GM23338 (cell line): ENCODE measurements at regions not wholly inside any gene's neighbourhood (a gene's known extent, or its start where the extent isn't known, plus 50 kb on each side); places are given as distances from the start of the nearest gene placed in this dataset.

Experiments
- ATAC-seq: fragments of 200-7000 bp; cut with Tn5 transposase; 3 replicates; pipeline ENCODE4 v1.9.1; 2020
- DNase-seq: peaks from one replicate; pipeline ENCODE4 v3.0.0-alpha.2; 2015; ENCODE audit warnings: low spot score
- H2AFZ ChIP-seq: fragments of 200-600 bp; sonication (generic); 2 replicates; pipeline ENCODE4 v1.8.0; 2016; ENCODE audit warnings: antibody characterized with exemption, mild to moderate bottlenecking, moderate library complexity
- H3F3A ChIP-seq: fragments of 200-600 bp; sonication (generic); replicated peaks from 2 replicates; pipeline ENCODE4 v1.8.0; 2017; ENCODE audit warnings: antibody characterized with exemption, mixed run types, low read depth
- H3K27ac ChIP-seq: fragments of 200-600 bp; sonication (generic); 2 replicates; pipeline ENCODE4 v1.6.1; 2016; ENCODE audit warnings: low read depth
- H3K27me3 ChIP-seq: fragments of 200-600 bp; sonication (generic); 2 replicates; pipeline ENCODE4 v1.8.0; 2016; ENCODE audit warnings: mild to moderate bottlenecking, mixed run types, moderate library complexity; ENCODE audit not compliant: insufficient read depth
- H3K36me3 ChIP-seq: fragments of 200-600 bp; sonication (generic); 2 replicates; pipeline ENCODE4 v1.8.0; 2016; ENCODE audit warnings: mild to moderate bottlenecking; ENCODE audit not compliant: insufficient read depth
- H3K4me1 ChIP-seq: fragments of 200-600 bp; sonication (generic); 2 replicates; pipeline ENCODE4 v1.8.0; 2016; ENCODE audit warnings: mild to moderate bottlenecking, moderate library complexity; ENCODE audit not compliant: insufficient read depth
- H3K4me2 ChIP-seq: fragments of 200-600 bp; sonication (generic); 2 replicates; pipeline ENCODE4 v1.7.1; 2017; ENCODE audit warnings: mixed run types
- H3K4me3 ChIP-seq: fragments of 200-600 bp; sonication (generic); 2 replicates; pipeline ENCODE4 v1.6.1; 2016; ENCODE audit warnings: mixed run types
- H3K79me2 ChIP-seq: fragments of 200-600 bp; sonication (generic); replicated peaks from 2 replicates; pipeline ENCODE4 v1.8.0; 2017; ENCODE audit warnings: mild to moderate bottlenecking; ENCODE audit not compliant: insufficient read depth
- H3K9me2 ChIP-seq: fragments of 200-600 bp; sonication (generic); 2 replicates; pipeline ENCODE4 v1.8.0; 2017; ENCODE audit not compliant: insufficient read depth
- H4K20me1 ChIP-seq: fragments of 200-600 bp; sonication (generic); replicated peaks from 2 replicates; pipeline ENCODE4 v1.8.0; 2017; ENCODE audit warnings: mild to moderate bottlenecking; ENCODE audit not compliant: insufficient read depth
- H3K27ac Mint-ChIP-seq: 2 replicates; pipeline ENCODE4 v1.8.0; 2020; ENCODE audit warnings: inconsistent platforms, mild to moderate bottlenecking, moderate library complexity, mixed read lengths
- H3K27me3 Mint-ChIP-seq: 3 replicates; pipeline ENCODE4 v1.8.0; 2022; ENCODE audit warnings: low read depth, mild to moderate bottlenecking, moderate library complexity, mixed read lengths, inconsistent platforms; ENCODE audit not compliant: insufficient read depth, poor library complexity
- H3K36me3 Mint-ChIP-seq: 3 replicates; pipeline ENCODE4 v1.8.0; 2021; ENCODE audit warnings: low read depth, mild to moderate bottlenecking, inconsistent platforms, moderate library complexity, mixed read lengths
- H3K4me1 Mint-ChIP-seq: 3 replicates; pipeline ENCODE4 v1.8.0; 2020; ENCODE audit warnings: mild to moderate bottlenecking, inconsistent platforms, mixed read lengths
- H3K4me3 Mint-ChIP-seq: 3 replicates; pipeline ENCODE4 v1.8.0; 2021; ENCODE audit warnings: moderate library complexity, mild to moderate bottlenecking, inconsistent platforms, mixed read lengths
- H3K9me3 Mint-ChIP-seq: 3 replicates; pipeline ENCODE4 v1.8.0; 2020; ENCODE audit warnings: moderate library complexity, mild to moderate bottlenecking, inconsistent platforms, mixed read lengths
- CREB1 ChIP-seq: fragments of 250-450 bp; sonication (Bioruptor Pico); IDR thresholded peaks from 2 replicates; pipeline ENCODE4 v1.5.0; 2020; ENCODE audit warnings: low read depth, mild to moderate bottlenecking, moderate library complexity
- CTCF ChIP-seq, 2 experiments: fragments of 200-600 bp in 1 of 2; sonication (generic) in 1 of 2; conservative IDR thresholded peaks; 2 replicates each; pipeline versions ENCODE4 v1.5.1 to v1.6.1; 2016 to 2017; ENCODE audit warnings: antibody characterized with exemption in 2 of 2, low read depth in 2 of 2, mild to moderate bottlenecking in 2 of 2, moderate library complexity in 1 of 2
- EZH2 ChIP-seq: fragments of 200-600 bp; sonication (generic); IDR thresholded peaks from one replicate; pipeline ENCODE4 v1.8.0; 2017; ENCODE audit warnings: antibody characterized with exemption, mild to moderate bottlenecking, low read depth; ENCODE audit not compliant: unreplicated experiment
- EZH2phosphoT487 ChIP-seq: fragments of 200-600 bp; sonication (generic); IDR thresholded peaks from one replicate; pipeline ENCODE4 v1.8.1; 2018; ENCODE audit warnings: antibody characterized with exemption; ENCODE audit not compliant: unreplicated experiment
- JUNB ChIP-seq: IDR thresholded peaks from one replicate; pipeline ENCODE4 v1.6.1; 2016; ENCODE audit warnings: antibody characterized with exemption; ENCODE audit not compliant: unreplicated experiment
- NANOG ChIP-seq: IDR thresholded peaks from 2 replicates; pipeline ENCODE4 v1.6.1; 2016; ENCODE audit warnings: antibody characterized with exemption, borderline replicate concordance
- POLR2AphosphoS5 ChIP-seq: IDR thresholded peaks from 2 replicates; pipeline ENCODE4 v1.6.1; 2016; ENCODE audit warnings: antibody characterized with exemption, low read depth
- STAT1 ChIP-seq: IDR thresholded peaks from one replicate; pipeline ENCODE4 v1.6.1; 2016; ENCODE audit warnings: antibody characterized with exemption; ENCODE audit not compliant: unreplicated experiment
- ZNF114 ChIP-seq: fragments of 250-450 bp; sonication (Bioruptor Pico); IDR thresholded peaks from 2 replicates; pipeline ENCODE4 v1.5.0; 2020; ENCODE audit warnings: mild to moderate bottlenecking, moderate library complexity
- ZNF331 ChIP-seq: fragments of 250-450 bp; sonication (Bioruptor Pico); IDR thresholded peaks from 2 replicates; pipeline ENCODE4 v1.5.0; 2020; ENCODE audit warnings: low read depth, mild to moderate bottlenecking, moderate library complexity
- TF ChIP-seq, protein P1 (sequence below): IDR thresholded peaks from 2 replicates; pipeline ENCODE4 v1.6.1; 2016; ENCODE audit warnings: antibody characterized with exemption
- TF ChIP-seq, protein P2 (sequence below): IDR thresholded peaks from one replicate; pipeline ENCODE4 v1.6.1; 2018; ENCODE audit warnings: antibody characterized with exemption; ENCODE audit not compliant: unreplicated experiment

DNA sequence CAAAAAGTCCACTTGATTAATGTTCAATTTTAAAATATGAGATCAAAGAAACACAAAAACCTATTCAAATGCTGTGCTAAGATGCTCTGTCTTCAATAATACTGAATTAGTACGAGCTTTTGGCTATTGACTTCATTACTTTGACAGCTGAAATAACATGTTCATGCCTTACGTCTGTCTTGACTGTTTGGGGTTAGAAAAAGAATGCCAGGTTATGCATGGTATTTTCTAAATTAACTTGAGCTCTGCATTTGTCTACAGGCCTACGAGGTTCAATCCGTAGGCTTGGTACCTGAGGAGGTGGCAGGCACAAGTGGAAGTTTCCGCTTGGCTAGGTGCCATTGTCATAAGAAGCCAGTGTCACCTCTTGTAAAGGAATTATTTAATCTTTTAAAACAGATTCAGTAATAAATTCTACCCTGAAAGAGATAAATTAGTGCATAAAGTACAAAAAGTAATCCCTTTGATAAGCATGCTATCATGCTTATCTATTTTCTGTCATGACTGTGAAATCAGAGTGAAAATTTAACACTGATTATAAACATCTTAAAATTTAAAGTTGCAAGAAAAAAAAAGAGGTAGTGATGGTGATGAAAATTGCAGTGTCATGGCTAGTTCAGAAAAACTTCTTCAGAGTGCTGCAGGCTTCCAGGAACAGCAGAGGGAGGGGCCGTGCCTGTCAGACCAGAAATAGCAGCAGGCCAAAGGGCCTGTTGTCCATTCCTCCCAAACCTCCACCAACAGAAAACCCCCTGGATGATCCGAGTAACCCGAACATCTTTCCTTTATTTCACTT lies 115.7 kb downstream of the ARRDC4 start:
- TF ChIP-seq, protein P1, sequence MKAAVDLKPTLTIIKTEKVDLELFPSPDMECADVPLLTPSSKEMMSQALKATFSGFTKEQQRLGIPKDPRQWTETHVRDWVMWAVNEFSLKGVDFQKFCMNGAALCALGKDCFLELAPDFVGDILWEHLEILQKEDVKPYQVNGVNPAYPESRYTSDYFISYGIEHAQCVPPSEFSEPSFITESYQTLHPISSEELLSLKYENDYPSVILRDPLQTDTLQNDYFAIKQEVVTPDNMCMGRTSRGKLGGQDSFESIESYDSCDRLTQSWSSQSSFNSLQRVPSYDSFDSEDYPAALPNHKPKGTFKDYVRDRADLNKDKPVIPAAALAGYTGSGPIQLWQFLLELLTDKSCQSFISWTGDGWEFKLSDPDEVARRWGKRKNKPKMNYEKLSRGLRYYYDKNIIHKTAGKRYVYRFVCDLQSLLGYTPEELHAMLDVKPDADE, result no peak
- Histone ChIP-seq H3K27me3 (no peaks in the 10 kb centered on the region), H3K4me3 (no peak overlapping the region), H3K9me2 (no peaks in the 10 kb centered on the region), H3K27ac (no peak overlapping the region), H3F3A (no peaks in the 10 kb centered on the region), H3K4me2 (no peak overlapping the region), H4K20me1 (no peaks in the 10 kb centered on the region), H3K36me3 (no peaks in the 10 kb centered on the region), H3K4me1 (no peaks in the 10 kb centered on the region), H3K79me2 (no peaks in the 10 kb centered on the region), H2AFZ (peak overlapping the region; percentile 84)
- DNase-seq (no peak), ATAC-seq (no peak)
- H3K9me3 Mint-ChIP-seq, result no peaks in the 10 kb centered on the region
- H3K4me3 Mint-ChIP-seq, result no peak overlapping the region
- peaks cover 9% of the 10 kb centered on the region; the same call in 2 of the 3 replicates for H3K4me1 Mint-ChIP-seq
- H3K27ac Mint-ChIP-seq, result peak overlapping the region; percentile 0; the same call in 1 of the 2 replicates
- H3K36me3 Mint-ChIP-seq, result no peaks in the 10 kb centered on the region
- H3K27me3 Mint-ChIP-seq, result no peaks in the 10 kb centered on the region

- DNase-seq, result no peak
- no peak overlapping the region for H3K4me3 Mint-ChIP-seq
- no peaks in the 10 kb centered on the region for H3K27me3 Mint-ChIP-seq
- no peaks in the 10 kb centered on the region for H3F3A ChIP-seq
- H3K27me3 ChIP-seq, result no peaks in the 10 kb centered on the region
- no peaks in the 10 kb centered on the region for H3K36me3 Mint-ChIP-seq
- H4K20me1 ChIP-seq, result no peaks in the 10 kb centered on the region
- no peak overlapping the region for H3K27ac ChIP-seq
- no peak overlapping the region for H3K4me3 ChIP-seq
- no peak overlapping the region for H3K4me2 ChIP-seq
- no peaks in the 10 kb centered on the region for H3K9me2 ChIP-seq
- H3K9me3 Mint-ChIP-seq, result no peaks in the 10 kb centered on the region
- H2AFZ ChIP-seq, result peak overlapping the region; percentile 84
- peaks cover 9% of the 10 kb centered on the region; the same call in 2 of the 3 replicates for H3K4me1 Mint-ChIP-seq
- peak overlapping the region; percentile 23; the same call in 1 of the 2 replicates for H3K27ac Mint-ChIP-seq
- H3K36me3 ChIP-seq, result no peaks in the 10 kb centered on the region
- ATAC-seq, result no peak
- no peaks in the 10 kb centered on the region for H3K4me1 ChIP-seq
- H3K79me2 ChIP-seq, result no peaks in the 10 kb centered on the region
- TF ChIP-seq NANOG (no peak), JUNB (no peak), CREB1 (CRISPR knock-in tag) (no peak), ZNF331 (no peak), EZH2phosphoT487 (no peak), CTCF (conservative IDR thresholded peaks at IDR 0.05; ENCODE audit: low read depth in 2 of 2) (no peak), EZH2 (no peak), STAT1 (no peak), POLR2AphosphoS5 (no peak), ZNF114 (CRISPR knock-in tag) (no peak)
- TF ChIP-seq, protein P2, sequence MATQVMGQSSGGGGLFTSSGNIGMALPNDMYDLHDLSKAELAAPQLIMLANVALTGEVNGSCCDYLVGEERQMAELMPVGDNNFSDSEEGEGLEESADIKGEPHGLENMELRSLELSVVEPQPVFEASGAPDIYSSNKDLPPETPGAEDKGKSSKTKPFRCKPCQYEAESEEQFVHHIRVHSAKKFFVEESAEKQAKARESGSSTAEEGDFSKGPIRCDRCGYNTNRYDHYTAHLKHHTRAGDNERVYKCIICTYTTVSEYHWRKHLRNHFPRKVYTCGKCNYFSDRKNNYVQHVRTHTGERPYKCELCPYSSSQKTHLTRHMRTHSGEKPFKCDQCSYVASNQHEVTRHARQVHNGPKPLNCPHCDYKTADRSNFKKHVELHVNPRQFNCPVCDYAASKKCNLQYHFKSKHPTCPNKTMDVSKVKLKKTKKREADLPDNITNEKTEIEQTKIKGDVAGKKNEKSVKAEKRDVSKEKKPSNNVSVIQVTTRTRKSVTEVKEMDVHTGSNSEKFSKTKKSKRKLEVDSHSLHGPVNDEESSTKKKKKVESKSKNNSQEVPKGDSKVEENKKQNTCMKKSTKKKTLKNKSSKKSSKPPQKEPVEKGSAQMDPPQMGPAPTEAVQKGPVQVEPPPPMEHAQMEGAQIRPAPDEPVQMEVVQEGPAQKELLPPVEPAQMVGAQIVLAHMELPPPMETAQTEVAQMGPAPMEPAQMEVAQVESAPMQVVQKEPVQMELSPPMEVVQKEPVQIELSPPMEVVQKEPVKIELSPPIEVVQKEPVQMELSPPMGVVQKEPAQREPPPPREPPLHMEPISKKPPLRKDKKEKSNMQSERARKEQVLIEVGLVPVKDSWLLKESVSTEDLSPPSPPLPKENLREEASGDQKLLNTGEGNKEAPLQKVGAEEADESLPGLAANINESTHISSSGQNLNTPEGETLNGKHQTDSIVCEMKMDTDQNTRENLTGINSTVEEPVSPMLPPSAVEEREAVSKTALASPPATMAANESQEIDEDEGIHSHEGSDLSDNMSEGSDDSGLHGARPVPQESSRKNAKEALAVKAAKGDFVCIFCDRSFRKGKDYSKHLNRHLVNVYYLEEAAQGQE, result no peak
Measured at GRCh38 chr15:98077186-98077585, 116.7 kb downstream of the ARRDC4 start.
